Erythroblast (primary cell): ENCODE measurements at regions not wholly inside any gene's neighbourhood (a gene's known extent, or its start where the extent isn't known, plus 50 kb on each side); places are given as distances from the start of the nearest gene placed in this dataset.

ENCODE experiments used
- GATA1 ChIP-seq: IDR thresholded peaks from 2 replicates; pipeline ENCODE4 v1.6.1; 2011; ENCODE audit warnings: low read depth, mild to moderate bottlenecking, control low read depth, low read length, moderate library complexity
- POLR2A ChIP-seq: IDR thresholded peaks from 2 replicates; pipeline ENCODE4 v1.6.1; 2011; ENCODE audit warnings: mild to moderate bottlenecking, low read length

DNA sequence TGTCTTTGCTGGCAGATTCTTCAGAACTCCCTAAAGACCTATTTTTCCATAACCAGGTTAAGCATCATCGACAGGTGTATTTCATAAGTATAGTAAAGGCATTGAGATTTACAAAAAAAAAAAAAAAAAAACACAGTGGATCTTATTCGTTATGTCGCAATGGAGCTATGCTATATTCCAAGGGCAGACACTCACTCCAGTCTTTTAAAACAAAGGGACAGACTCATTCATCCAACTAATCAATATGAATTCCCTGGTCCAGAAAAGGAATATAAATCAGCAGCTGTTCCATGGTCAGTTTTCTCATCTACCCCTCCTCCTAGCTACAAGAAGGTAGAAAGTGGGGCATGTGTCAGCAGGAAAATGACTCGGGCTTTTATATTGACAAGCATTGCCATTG is 97.7 kb upstream of the MON1B start:
- TF ChIP-seq POLR2A (no peak), GATA1 (no peak)
